HPDE6-E6E7 (cell line): ENCODE measurements at regions not wholly inside any gene's neighbourhood (a gene's known extent, or its start where the extent isn't known, plus 50 kb on each side); places are given as distances from the start of the nearest gene placed in this dataset.
"Not testable (repeated sequence)": the region's sequence is repeated elsewhere in the genome, so short reads cannot be mapped to it uniquely, and the experiment has no call there.

Source experiments
- DNase-seq: peaks from one replicate; pipeline ENCODE4 v3.0.0; 2011; ENCODE audit warnings: missing footprints; ENCODE audit errors: extremely low spot score

DNA sequence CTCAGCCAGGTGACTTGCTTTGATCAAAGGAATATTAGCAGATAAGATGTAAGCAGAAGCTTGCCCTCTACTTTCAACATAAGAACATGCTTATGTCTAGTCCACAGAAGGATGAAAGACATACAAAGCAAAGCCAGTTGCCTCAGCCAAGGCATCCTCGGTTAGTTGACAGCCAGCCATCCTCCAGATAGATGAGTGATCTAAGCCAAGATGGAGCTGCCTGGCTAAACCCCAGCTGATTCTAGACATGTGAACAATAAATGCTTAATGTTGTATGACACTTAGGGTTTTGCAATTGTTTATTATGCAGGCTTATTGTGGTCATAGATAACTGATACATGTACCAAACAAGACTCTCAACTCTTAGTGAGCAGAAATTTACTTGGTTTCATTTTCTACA, 157.6 kb upstream of the TMTC2 start:
- no peak for DNase-seq

DNA sequence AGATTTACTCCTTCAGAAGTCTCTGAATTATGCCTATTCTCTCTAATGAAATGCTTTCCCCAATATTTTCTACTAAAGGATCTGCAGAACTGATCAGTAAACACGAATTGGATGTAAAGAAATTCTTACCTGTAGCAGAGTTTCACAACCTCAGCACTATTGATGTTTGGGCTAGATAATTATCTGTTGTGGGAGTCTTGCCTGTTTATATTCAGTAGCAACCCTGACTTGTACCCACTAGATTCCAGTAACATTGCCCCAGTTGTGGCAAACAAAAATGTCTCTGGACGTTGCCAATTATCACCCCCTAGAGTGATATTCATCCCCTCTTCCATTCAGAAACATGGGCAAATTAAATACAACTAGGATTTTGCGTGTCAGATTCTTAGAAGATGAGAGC, 156.8 kb upstream of the TMTC2 start:
- no peak for DNase-seq

DNA sequence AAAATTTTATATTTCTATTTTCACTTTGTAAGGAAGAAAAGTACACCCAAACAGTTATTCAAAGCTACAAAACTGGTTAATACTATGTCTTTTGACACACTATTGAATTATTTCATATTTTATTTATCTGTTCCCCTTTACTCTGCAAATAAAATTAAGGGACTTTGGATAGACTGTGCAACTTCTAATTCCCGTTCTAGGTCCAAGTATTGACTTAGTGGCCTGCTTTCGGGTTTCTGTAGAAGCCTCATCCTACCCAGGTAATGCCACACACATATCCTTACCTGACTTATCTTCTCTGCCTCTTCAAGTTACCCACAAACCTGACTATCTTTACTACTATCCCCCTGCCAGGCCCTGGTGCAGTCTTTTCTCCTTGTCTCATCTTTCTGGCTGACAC, 156.3 kb upstream of the TMTC2 start:
- no peak for DNase-seq

DNA sequence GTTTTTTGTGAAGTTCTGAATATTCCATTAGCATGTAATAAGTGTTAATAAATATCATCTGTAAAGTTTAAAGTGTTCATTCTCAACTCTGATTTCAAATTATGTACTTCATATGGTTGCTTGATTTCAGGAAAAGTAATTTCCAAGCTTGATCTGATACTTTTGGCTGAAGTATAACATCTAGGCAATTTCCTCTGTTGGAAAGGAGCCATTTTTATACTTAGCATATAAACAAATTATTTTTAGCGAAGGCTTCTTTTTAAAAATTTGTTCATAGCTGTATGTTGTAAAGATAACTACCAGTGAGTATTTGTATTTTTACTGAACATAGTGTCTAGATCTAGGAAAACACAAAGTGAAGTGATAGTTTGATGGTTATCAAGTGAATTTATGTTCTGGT, 153.4 kb upstream of the TMTC2 start:
- DNase-seq, result no peak

DNA sequence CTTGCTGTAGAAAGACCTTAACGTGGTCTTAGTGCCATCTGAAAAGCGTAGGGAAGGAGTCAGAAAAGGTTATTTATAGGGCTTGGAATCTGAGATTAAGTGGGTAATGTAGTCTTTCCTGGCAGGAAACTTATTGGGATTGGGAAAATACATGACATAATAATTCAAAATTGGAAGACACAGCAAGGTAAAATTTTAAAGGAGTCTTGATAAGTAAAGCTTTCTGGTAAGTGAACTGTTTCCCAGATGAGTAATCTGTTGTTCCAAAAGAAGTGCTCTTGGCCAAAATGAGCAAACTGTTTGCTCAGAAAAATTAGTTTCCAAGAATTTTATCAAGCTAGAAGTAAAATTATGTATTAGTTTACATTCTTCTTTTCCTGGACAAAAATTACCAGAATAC, 149.3 kb upstream of the TMTC2 start:
- no peak for DNase-seq

DNA sequence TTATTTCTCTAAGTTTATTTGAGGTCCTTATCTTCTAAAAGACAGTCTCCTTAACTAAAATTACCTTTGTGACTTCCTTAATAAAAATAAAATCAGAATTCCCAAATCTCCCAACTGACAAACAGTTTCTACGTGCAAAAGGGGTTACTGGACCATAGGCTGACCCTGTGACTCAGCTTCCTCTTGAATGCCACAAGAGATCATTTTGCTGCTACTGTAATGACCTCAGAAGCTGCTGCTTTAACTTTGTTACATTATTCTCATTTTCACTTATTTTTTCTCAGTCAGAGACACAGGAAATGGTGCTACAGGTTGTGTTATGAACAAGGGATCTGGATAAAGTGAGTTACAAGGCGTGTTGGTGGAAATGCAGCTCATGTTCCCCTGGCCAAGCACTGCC, 132.2 kb upstream of the TMTC2 start:
- DNase-seq, result no peak

DNA sequence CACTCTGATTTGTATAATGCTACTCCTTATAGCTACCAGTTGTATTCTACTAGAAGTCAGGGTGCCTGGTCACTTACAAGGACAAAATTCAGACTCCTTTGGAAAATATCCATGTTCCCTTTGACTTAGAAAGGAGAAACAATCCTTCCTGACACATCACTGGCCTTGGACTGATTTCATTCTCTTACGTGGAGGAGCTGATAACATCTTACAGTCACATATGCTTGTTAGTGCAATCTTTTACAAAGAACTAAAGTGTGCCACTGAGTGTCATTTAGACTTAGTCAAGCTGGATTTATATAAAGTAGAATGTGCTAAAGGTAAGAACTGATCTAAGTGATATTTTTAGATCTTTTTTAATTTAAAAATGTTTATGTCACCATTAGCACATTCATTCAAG, 131.0 kb upstream of the TMTC2 start:
- no peak for DNase-seq

DNA sequence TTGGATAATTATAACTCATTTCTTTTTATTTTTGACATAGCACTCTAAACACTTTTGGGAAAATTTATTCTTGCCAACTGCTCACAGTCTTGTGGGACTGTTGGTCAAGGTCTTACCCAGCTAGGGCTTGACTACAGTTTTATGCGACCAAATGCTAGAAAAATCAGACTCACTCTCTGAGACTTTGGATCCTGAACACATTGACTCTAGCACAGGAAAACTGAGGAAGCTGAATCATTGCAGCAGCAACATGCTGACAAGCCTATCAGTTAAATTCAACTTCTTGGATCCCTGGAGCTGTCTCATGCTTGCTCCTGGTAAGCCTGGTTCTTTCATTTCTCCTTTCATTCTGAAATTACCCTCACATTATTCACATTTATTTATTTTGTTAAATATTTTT, 120.7 kb upstream of the TMTC2 start:
- no peak for DNase-seq

DNA sequence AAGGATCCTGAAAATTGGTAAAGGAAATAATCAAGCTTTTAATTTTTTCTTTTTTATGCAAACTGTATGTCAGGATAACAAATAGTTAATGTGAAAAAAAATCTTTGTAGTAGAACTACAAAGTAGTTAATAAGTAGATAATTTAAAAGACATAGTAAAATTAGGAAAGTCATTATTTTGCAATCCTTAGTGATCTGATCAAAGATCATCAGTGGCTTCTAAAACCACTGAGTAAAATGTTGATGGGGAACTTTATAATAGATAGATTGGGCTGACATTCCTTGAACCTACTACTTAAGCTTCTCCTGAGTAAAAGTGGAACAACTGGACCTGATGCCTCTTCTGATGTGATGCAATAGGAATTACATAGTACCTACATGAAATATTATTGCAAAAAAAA, 119.0 kb upstream of the TMTC2 start:
- DNase-seq, result no peak

DNA sequence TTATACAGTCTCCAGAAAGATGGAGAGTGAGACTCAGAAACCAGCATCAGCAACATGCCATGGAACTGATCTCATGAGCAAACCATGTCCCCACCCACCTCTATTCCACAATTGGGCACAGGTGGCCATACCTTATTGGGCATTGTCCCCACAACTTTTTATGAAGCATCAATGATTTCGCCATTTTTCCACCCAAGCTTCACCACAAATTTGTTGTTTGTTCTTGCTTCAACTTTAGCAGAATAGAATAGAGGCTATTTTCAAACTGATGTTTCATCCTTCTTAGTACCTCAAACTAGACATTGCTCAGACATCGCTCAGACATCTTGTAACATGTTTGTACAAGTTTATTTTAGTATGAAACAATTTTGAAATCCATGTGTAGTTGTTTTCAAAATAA, 112.5 kb upstream of the TMTC2 start:
- DNase-seq, result no peak

DNA sequence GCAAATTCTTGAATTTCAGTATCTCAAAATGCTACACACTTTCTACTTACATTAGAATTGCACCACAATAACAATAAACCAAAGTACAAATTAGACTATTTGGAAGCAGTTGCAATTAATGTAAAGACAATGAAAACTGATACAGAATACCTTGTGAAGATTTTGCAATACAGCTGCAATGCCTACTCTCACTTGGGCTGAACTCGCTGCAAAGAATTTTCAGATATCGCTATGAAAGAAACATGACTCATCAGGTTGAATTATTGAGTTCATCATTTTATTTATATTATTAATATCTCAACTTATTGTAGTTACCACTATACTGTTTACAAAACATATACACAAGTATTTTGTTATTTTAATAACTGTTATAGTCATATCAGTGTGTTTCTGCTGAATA, 108.0 kb upstream of the TMTC2 start:
- DNase-seq, result no peak

DNA sequence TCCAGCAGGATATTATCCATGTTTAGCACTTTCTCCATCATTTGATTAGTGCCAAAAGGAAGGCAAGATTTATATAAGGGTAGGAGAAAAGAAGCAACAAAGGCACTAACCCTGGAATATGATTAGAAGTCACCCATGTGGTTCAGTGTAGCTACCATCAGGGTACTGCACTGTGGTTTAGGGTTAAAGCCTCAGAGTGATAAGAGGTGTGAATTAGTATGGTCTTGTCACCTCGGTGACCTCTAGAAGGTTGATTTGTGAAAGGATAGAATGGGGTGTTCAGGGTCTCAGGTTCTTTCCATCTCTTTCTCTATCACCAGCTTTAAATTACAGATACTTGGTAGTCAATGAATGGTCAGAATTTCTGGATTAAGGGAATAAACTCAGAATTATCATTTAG, 103.0 kb upstream of the TMTC2 start:
- DNase-seq, result no peak

DNA sequence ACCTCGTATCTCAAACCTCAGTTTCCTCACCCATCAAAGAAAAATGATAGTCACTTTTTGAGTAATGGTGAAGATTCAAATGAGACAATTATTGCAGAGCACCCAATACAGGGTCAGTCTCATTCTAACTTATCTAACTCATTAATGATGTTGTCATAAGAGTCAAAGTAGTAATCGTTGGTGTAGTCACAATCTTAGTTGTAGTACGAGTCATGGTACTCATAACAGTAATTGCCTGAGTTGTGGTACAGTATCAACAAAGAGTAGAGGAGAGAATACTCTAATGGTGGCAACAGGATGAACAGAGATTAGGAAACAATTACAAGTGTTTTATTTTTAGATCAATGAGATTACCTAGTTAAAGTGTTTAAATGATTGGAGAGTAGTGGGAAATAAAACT, 93.6 kb upstream of the TMTC2 start:
- no peak for DNase-seq

DNA sequence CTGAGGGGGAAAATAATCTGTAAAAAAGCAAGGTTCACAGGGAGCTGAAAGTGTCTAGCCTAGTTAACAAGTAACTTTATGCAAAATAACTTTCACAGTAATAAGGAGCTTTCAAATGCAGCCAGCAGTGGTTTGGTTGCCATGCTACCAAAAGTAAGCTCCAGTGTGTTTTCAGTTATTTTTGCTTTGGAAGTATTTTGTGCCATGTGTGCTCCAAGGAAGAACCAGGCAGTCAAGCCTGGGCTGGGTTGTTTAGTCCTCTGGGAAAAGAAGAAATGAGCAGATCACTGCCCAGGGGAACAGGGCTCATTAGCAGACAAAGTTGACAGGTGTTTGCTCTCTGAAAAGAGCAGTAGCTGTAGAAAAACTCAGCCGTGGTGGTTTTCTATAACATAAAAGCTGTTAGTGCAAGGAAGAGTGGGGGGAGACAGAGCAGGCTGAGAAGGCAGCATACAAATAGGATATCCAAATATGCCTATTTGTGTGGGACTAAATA, 92.8 kb upstream of the TMTC2 start:
- DNase-seq, result no peak

DNA sequence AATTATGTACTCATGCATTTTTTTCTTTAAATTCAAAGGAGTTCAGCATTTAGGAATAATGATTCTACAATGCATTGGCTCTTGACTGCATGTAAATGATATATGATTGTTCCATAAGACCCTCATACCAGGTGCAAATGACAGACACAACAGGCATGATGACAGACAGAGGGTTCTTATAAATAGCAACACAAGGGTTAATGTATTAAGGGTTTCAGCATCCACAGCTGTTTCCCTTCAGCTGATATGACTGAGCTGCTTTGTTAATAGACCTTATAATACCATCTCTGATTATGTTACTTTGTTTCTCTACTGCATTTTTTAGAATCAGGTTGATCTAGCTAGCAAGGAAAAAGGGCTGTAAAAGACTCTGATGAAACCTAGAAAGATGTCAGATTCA, 90.8 kb upstream of the TMTC2 start:
- DNase-seq, result no peak

DNA sequence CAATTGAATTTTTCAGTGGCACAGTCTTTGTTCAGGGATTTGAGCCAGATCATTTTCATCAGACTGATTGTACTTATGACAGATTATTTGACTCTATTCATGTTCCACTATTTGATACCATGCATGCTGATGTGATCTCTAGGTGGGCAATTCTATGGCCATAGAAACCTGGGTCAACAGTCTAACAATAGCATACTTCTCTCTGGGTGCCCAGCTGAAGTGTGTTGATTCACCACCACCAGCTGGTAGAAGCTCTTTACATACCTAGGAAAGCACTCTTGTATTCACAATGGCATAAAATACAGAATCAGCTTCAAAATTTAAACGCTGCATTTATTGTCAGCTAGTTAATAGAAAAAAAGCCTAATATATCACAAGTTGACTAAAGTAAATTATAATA, 90.2 kb upstream of the TMTC2 start:
- DNase-seq, result no peak

DNA sequence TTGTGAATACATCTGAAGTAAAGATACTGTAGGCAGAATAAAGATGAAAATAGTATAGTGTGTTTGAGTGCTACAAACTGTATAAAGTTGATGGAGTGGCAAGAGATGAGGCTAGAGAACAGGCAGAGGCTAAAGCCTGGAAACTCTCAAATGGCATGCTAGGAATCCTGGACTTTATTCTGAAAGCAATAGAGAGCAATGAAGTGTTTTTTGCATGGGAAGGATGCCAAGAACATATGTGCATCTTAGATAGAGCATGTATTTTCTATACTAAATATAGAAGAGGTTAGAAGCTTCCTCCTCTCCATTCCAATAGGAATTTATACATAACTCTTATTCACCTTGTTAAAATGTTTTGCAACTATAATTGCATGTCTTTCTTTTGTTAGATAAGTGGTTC, 86.3 kb upstream of the TMTC2 start:
- DNase-seq, result no peak

DNA sequence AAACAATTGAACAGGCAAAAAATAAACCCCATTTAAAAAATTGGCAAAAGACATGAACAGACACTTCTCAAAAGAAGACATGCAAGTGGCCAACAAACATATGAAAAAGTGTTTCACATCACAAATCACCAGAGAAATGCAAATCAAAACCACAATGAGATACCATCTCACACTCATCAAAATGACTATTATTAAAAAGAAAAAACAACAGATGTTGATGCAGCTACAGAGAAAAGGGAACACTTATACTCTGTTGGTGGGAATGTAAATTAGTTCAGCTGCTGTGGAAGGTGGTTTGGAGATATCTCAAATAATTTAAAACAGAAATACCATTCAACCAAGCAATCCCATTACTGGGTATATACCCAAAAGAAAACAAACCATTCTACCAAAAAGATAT, 83.1 kb upstream of the TMTC2 start:
- not testable (repeated sequence) for DNase-seq

DNA sequence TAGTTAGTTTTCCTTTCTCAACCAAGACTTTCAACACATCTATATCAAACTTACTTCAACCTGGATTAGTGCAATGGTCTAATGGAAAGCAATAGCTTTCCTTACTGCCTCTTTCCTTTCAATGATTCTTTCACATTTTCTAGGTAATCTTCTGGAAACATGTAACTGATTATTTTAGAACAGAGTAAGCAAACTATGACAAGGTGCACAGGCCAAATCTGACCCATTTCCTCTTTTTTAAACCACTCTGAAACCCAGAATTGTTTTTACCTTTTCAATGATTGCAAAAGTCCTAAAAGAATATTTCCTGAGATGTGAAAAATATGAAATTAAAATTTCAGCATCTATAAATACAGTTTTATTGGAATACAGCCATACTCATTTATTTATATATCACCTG, 81.6 kb upstream of the TMTC2 start:
- DNase-seq, result no peak

DNA sequence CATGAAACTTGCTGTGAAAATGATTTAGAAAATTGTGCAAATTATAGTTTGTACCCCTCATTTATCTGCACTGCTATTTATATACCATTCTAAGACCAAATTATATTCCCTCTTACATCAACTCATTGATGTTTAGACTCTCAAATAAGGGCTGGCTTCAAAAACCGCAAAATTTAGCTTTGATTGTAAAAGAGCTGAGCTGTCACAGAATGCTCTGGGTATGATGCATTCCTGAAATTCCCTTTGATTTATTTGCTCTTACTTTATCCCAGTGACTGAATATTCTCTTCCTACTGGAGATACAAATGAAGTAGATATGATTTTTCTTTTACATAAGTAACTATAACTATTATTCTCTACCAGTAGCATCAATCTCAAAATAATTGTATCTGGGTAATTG, 78.0 kb upstream of the TMTC2 start:
- DNase-seq, result no peak

DNA sequence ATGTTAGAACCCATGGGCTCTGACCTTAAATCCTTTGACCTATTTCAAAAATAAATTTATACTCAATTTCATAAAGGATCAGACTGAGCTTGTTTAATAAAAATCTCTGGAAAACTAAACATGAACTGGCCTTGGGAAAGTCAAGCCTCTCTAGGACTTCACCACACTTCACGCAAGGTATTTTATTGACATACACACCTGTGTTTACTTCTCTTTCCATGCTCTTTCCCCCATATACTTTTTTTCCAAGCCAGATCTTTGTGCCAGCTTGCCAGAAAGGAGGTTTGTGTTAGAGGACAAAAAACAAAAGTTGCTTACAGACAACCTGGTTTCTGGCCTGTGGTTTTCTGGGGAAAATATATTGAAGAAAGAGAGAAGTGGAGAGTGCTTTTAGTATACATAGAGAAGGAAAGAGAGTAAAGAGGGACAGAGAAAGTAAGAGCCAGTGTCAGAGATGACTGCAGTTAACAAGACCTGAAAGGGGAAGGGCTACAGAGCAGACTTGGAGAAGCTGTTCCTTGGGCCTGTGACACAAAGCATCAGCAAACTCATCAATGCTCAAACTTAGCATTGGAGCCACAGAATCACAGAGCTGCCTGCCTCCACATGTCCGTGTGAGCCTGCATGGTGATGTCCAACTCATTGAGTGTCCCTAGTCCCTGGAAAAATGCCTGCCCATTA, 77.3 kb upstream of the TMTC2 start:
- DNase-seq, result no peak

DNA sequence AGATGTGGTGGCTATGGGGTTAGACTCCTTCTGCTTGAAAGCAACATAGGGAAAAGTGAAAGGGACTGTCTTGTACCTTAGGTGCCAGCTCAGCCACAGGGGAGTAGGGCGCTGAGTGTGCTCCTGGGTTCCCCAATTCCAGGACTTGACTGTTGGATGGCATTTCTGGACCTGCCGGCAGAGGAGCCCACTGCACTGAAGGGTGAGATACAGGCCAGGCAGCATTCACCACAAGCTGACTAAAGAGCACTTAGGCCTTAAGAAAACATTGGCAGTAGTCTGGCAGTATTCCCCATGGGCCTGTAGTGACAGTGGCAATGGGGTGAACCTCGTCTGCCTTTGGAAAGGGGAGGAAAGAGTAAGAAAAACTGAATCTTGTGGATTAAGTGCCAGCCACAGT, 67.1 kb upstream of the TMTC2 start:
- no peak for DNase-seq

DNA sequence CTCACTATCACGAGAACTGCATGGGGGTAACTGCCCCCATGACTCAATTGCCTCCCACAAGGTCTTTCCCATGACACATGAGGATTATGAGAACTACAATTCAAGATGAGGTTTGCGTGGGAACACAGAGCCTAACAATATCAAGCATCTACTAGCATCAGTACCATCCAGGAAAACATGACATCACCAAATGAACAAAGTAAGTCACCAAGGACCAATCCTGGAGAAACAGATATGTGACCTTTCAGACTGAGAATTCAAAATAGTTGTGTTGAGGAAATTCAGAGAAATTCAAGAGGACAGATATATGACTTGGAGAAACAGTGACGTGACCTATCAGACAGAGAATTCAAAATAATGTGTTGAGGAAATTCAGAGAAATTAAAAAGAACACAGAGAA, 65.8 kb upstream of the TMTC2 start:
- no peak for DNase-seq

DNA sequence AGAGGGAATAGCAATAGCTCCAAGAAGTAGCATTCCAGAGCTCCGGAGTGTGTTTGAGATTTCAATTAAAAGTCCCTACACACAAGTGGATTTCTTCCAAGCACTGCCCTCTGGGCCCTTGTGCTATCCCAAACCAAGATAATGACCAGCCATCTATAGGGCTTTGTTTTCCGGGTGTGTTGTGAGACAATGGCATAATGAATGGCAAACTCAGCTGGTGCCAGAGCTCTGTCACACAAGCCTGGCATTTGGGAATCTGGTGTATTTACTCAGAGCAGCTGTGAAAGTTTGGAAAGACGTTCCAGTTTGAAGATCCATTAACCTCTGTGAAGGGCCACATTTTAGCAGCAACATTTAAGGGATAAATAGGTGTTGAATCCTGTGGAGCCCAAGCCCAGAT, 61.2 kb upstream of the TMTC2 start:
- no peak for DNase-seq
